HG03521 (cell line): ENCODE measurements at regions not wholly inside any gene's neighbourhood (a gene's known extent, or its start where the extent isn't known, plus 50 kb on each side); places are given as distances from the start of the nearest gene placed in this dataset.
"Not testable (repeated sequence)": the region's sequence is repeated elsewhere in the genome, so short reads cannot be mapped to it uniquely, and the experiment has no call there.

Source experiments
- ATAC-seq: cut with Tn5 transposase; IDR thresholded peaks from one replicate; pipeline ENCODE4 v1.9.1; 2021; ENCODE audit warnings: mild to moderate bottlenecking, moderate library complexity; ENCODE audit not compliant: unreplicated experiment

DNA sequence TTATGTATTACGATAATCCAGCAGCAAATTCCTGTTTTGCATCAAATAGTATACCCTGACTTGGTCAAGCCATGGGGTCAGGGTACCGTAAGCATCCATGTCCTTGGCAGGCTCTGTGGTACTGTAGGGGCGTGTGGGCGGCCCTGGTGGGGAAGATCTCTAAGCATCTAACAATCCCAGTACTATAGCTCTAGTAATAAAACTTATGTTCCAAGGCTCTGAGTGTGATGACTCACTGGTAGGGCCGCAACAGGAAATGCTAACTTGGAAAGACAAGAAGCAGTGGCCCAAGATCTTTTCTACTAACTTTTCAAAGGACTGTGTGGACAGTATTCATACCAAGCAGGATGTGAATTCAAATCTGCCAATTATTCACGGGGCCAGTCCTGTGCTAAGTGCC, 63.8 kb downstream of the CLEC18A start:
- not testable (repeated sequence) for ATAC-seq

DNA sequence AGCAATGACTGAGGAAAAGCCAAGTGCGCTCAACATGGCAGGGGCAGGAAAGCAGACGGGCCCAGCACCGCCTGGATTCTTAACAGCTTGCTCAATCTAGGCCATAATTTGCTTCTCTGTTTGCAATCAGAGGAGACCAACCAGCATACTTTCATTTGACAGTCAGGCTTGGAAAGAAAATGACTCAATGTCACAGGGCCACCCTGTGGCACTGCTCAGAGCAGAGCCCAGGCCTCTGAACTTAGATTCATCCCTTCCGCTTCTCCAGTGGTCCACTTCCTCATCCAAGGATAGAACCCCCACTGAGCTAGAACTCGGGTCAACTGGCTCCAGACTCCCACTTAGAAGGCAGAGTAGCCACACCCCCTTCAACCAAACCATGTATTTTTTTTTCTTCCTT, 65.6 kb downstream of the CLEC18A start:
- ATAC-seq: not testable (repeated sequence)

DNA sequence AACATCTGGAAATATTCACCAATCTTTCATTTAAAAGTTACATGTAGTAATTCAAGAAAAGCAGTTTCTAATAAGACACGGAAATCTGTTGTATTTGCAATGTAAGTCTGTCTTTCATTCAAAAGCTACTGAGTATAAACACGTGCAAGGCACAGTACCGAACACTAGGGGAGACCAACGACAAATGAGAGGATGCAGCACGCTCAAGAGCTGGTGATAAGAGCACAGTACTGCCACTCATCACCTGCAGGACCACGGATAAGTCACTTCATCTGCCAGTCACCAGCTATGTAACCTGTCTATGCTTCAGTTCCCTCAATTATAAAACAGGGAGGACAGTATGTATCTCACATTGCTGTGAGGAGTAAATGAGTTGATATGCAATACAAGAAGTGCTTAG, 67.1 kb downstream of the CLEC18A start:
- ATAC-seq: peak; percentile 69

DNA sequence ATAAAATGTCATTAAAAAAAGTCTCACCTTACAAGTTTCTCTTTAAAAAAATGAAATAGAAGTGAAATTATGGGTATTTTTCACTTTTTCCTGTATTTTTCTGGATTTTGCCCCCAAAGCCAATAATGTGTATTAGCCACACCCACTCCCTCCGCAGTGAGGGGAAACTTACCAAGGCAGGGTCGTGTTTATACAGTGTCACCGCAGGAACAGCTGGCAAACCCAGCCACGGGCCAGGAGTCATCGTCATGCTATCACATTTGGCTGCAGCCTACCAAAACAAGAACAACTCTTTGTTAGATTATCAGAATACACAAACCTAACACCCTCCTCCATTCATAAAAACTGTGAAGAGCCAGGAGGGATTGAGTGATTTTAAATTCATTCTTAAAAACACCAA, 72.1 kb downstream of the CLEC18A start:
- not testable (repeated sequence) for ATAC-seq

DNA sequence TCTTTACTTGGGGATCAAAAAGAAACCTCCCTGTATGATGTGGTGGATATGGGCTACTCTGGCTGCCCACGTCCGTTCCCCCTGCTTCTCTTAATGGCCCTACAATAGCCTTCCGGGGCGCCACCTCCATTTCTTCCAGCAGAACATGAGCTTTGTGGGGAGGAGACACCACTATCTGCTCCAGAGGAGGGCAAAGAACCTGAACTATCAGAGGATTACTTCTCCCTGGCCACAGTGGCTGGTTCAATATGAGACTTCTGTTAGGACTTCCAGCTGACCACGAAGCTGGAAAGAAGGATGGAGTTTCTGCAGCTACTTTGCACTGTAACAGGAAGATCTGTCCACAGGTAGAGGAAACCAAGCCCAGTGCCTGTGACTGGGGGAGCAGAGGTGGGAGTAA, 72.8 kb downstream of the CLEC18A start:
- ATAC-seq: not testable (repeated sequence)

DNA sequence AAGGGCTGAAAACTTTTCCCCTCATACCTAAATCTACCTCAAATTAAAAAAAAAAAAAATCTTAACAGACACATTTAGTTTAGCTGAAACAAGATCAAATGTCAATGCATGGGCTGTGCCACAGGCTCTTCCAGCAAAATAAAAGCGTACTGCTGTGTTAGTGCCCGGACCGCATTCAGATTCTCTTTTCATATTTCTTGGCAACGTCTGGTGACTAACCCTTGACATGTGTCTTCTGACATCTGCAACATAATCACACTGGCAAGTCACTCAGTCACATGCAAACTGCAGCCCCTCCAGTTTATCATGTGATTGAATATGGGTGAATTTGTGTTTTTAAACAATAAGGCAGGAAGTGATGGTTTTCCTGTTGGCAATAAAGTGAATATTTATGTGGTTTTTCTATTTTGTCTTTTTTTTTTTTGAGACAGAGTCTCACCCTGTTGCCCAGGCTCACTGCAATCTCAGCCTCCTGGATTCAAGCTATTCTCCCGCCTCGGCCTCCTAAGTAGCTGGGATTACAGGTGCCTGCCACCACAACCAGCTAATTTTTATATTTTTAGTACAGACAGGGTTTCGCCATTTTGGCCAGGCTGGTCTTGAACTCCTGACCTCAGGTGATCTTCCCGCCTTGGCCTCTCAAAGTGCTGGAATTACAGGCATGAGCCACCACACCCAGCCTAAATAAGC, 75.2 kb downstream of the CLEC18A start:
- ATAC-seq: not testable (repeated sequence)

DNA sequence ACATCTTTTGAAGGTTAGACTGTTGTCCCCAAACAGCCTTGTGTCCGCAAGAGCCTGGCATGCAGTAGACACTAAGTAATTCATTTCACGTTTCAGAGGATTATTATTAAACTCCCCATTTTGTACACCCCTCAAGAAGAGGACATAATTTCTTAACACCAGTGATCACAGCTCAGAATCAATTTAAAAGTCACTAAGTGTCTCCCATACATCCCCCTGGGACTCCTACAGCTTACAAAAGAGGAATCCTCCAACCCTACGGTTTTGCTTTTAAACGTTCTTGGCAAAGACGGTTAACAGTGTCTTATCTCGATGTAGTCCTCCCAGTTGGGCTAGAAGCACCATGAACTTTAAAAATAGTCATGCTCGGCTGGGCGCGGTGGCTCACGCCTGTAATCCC, 81.2 kb upstream of the PDPR start:
- ATAC-seq: not testable (repeated sequence)

DNA sequence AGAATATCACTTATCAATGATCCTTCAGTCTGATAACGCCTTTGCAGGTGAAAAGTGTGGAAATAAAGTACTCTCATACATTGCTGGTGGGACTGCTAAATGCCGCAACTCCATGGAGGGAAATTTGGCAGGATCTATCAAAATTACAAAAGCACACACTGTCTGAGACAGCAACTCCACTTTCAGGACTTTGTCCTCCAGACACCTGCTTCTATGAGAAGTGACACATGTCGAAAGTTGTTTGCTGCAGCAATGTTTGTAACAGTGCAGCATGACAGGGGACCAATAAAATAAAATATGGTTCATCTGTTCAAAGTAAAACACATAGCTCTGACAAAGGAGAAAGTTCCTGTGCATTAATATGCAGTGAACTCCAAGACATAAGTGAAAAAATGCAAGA, 76.2 kb upstream of the PDPR start:
- ATAC-seq: not testable (repeated sequence)

DNA sequence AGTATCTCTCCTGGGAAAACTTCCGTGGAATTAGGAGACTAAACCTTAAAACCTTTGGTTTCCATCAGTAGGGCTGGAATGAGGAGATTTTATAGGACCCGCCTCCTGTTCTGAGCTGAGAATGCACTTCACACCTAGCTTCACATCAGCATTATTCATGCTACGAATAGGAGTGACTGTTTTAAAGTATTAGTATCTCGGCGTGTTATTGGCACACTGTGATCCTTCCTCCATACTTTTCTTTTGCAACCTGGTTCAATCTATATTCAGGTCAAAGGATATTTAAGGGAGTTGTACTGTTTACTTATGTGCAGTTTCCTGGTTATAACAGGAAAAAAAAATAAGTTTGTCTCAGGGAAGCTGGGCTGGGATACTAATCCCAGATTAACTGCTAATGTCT, 73.6 kb upstream of the PDPR start:
- not testable (repeated sequence) for ATAC-seq

DNA sequence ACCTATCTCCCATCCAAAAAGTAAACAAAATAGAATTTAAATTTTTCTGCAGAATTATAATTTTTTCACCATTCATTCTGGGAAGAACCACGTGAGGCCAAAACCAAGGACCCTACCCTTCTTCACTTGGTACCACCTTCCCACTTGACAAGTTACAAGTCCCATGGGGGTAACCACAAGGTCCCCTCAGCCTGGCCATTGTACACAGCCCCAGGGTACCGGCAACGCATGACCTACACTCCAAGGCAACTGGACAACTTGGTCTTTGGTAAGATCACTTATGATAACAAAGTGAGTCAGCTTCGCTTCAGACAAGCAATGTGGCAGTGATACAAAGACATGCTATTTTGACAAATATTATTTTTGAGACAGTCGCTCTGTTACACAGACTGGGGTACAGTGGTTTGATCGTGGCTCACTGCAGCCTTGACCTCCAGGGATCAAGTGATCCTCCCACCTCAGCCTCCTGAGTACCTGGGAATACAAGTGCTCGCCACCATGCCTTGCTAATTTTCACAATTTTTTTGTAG, 70.5 kb upstream of the PDPR start:
- not testable (repeated sequence) for ATAC-seq

DNA sequence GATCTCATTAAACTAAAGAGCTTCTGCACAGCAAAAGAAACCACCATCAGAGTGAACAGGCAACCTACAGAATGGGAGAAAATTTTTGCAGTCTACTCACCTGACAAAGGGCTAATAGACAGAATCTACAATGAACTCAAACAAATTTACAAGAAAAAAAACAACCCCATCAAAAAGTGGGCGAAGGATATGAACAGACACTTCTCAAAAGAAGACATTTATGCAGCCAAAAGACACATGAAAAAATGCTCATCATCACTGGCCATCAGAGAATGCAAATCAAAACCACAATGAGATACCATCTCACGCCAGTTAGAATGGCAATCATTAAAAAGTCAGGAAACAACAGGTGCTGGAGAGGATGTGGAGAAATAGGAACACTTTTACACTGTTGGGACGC, 67.6 kb upstream of the PDPR start:
- ATAC-seq: not testable (repeated sequence)

DNA sequence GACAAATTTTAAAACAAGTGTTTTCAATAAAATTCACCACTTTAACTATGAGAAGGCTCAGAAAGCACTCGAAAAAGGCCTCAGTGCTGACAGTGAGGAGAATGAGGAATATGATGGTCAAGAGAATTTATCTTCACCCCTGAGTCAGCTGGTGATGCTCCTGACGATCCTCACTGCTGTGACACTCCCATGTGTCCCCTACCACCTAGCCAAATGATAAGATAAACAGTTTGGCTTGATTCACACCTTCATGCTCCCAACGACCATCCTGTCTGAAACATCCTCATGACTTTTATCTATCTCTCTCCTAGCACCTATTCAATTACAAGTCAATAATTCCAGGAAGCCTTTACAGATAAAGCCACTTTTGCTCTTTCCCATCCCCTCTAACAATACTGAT, 66.0 kb upstream of the PDPR start:
- not testable (repeated sequence) for ATAC-seq

DNA sequence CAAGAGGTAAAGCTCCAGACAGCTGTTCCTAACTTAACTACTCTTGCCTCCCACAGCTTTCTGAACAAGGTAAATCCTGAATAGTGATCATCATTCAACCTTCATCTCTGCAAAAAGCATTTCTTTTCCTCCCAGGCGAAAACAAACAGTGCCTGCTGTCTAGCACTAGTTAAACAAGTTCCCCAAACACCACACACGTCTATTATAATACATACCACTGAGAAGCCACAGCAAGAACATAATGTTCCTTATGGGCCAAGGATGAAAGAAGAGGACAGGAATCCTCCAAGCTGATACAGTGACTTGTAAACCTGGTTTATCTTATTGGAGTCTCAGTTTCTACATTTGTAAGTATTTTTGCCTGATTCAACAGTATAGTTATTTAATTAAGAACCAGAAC, 56.1 kb upstream of the PDPR start:
- ATAC-seq: not testable (repeated sequence)

DNA sequence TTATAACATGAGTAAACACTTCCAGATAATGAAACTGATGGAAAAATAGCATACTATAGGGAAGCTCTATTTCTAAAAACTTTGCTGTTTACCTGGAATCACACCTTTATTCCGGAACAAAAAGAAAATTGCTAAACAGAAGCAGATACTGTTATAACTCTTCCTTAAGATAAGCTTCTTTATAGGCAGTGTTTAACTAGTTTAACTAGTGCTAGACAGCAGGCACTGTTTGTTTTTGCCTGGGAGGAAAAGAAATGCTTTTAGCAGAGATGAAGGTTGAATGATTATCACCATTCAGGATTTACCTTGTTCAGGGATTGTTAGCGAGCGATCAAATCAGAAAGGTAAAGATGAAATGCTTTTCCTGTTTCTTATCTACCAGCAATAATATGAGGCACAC, 54.7 kb upstream of the PDPR start:
- ATAC-seq: not testable (repeated sequence)

DNA sequence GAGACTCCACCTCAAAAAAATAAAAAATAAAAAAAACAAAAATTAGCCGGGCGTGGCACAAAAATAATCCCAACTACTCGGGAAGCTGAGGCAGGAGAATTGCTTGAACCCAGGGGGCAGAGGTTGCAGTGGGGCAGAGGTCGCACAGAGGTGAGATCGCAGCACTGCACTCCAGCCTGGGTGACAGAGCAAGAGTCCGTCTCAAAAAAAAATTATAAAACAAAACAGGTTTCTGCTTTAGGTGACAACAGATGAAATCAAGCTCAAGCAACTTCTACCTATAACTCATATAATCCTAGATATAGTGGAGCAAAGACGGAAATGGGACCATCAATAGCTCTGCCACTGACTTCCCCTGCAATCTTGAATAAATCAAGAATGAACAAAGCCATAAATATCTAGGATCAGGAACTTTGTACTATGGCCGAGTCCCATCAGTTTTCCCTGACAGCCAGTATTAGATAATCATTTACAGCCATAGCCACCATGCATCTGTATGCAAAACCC, 53.6 kb upstream of the PDPR start:
- not testable (repeated sequence) for ATAC-seq

DNA sequence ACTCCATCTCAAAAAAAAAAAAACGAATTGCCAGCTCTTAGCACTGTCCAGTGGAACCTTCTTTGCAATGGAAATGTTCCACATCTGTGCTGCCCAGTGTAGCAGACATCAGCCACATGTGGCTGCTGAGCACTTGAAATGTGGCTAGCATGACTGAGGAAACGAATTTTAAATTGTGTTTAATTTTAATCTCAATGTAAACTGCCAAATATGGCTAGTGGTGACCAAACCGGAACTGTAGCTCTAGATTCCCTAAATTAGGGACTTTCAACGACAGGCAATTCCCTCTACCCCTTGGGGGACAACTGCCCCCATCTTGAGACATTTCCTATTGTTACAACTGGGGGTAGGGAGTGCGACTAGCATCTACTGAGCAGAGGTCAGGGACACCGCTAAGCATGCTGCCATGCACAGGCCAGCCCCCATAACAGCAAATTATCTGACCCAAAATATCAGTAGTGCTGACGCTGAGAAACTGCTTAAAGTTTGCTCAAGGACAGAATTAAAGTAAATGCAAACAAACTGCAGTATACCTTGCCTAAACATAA, 52.4 kb upstream of the PDPR start:
- not testable (repeated sequence) for ATAC-seq

DNA sequence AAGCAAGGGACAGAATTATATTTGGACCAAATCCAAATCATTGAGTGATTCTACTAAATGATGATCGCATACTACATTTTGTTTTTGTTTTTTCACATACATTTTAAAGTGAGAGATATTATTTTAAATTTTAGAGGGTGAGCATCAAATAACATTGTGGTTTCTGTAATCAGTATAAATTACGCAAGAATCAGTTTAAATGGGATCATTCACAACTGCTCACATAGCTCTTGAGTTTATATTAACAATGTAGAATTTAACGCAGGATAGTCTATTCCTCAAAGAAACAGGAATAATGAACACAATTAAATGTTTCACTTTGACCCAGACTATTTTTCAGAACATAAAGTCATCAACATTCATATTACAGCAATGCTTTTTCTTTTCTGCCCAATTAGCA, 51.2 kb upstream of the PDPR start:
- ATAC-seq: not testable (repeated sequence)
